Liver (tissue), 8 donors: ENCODE measurements at regions not wholly inside any gene's neighbourhood (a gene's known extent, or its start where the extent isn't known, plus 50 kb on each side); places are given as distances from the start of the nearest gene placed in this dataset.

ENCODE experiments used
- DNase-seq: peaks from one replicate; pipeline ENCODE4 v3.0.0-alpha.2; 2017; ENCODE audit warnings: low spot score
- H3K27ac ChIP-seq, 2 donors: one replicate each; pipeline ENCODE4 v1.7.0; 2013; ENCODE audit warnings: inconsistent platforms in 2 of 2, low read length in 2 of 2, control low read depth in 1 of 2, low read depth in 1 of 2, mild to moderate bottlenecking in 1 of 2
- H3K27me3 ChIP-seq, 4 donors: one replicate each; pipeline versions ENCODE4 v1.6.1 to v1.7.0; 2013; ENCODE audit warnings: low read length in 3 of 4, inconsistent platforms in 1 of 4, mild to moderate bottlenecking in 1 of 4, moderate library complexity in 1 of 4; ENCODE audit not compliant: control insufficient read depth in 4 of 4, insufficient read depth in 4 of 4
- H3K36me3 ChIP-seq, 4 donors: one replicate each; pipeline versions ENCODE4 v1.6.1 to v1.7.0; 2013; ENCODE audit warnings: low read length in 3 of 4, mild to moderate bottlenecking in 3 of 4, low read depth in 1 of 4, moderate library complexity in 1 of 4; ENCODE audit not compliant: control insufficient read depth in 4 of 4, insufficient read depth in 3 of 4
- H3K4me1 ChIP-seq, 4 donors: one replicate each; pipeline versions ENCODE4 v1.6.1 to v1.7.0; 2013; ENCODE audit warnings: low read length in 3 of 4, mild to moderate bottlenecking in 3 of 4, moderate library complexity in 1 of 4; ENCODE audit not compliant: control insufficient read depth in 4 of 4, insufficient read depth in 4 of 4
- H3K4me3 ChIP-seq, 3 donors: one replicate each; pipeline versions ENCODE4 v1.6.1 to v1.7.0; 2013; ENCODE audit warnings: low read length in 3 of 3, control low read depth in 1 of 3, low read depth in 1 of 3, mild to moderate bottlenecking in 1 of 3
- H3K9ac ChIP-seq, 2 donors: one replicate each; pipeline ENCODE4 v1.7.0; 2013; ENCODE audit warnings: low read length in 2 of 2, mild to moderate bottlenecking in 2 of 2, moderate library complexity in 2 of 2, control low read depth in 1 of 2, low read depth in 1 of 2
- H3K9me3 ChIP-seq, 4 donors: one replicate each; pipeline versions ENCODE4 v1.6.1 to v1.7.0; 2013; ENCODE audit warnings: low read length in 3 of 4; ENCODE audit not compliant: control insufficient read depth in 4 of 4
- EGR1 ChIP-seq, 2 donors: IDR thresholded peaks; 2 replicates each; pipeline ENCODE4 v1.6.1; 2016 to 2018; ENCODE audit warnings: antibody characterized with exemption in 2 of 2, low read depth in 2 of 2
- FOXA1 ChIP-seq: IDR thresholded peaks from 2 replicates; pipeline ENCODE4 v1.6.1; 2016; ENCODE audit warnings: antibody characterized with exemption
- FOXA2 ChIP-seq: IDR thresholded peaks from 2 replicates; pipeline ENCODE4 v1.6.1; 2016; ENCODE audit warnings: antibody characterized with exemption
- GABPA ChIP-seq, 2 donors: IDR thresholded peaks in 1 of 2; conservative IDR thresholded peaks in 1 of 2; 2 replicates each; pipeline ENCODE4 v1.6.1; 2016; ENCODE audit warnings: antibody characterized with exemption in 2 of 2, mild to moderate bottlenecking in 1 of 2, moderate library complexity in 1 of 2
- HNF4A ChIP-seq, 2 donors: conservative IDR thresholded peaks; 2 replicates each; pipeline ENCODE4 v1.6.1; 2016; ENCODE audit warnings: antibody characterized with exemption in 2 of 2, mild to moderate bottlenecking in 2 of 2
- HNF4G ChIP-seq: IDR thresholded peaks from 2 replicates; pipeline ENCODE4 v1.6.1; 2016; ENCODE audit warnings: antibody characterized with exemption
- JUND ChIP-seq, 2 donors: IDR thresholded peaks; 2 replicates each; pipeline ENCODE4 v1.6.1; 2016; ENCODE audit warnings: antibody characterized with exemption in 2 of 2
- MAX ChIP-seq: IDR thresholded peaks from 2 replicates; pipeline ENCODE4 v1.6.1; 2016; ENCODE audit warnings: antibody characterized with exemption
- NR2F2 ChIP-seq: IDR thresholded peaks from 2 replicates; pipeline ENCODE4 v1.6.1; 2016; ENCODE audit warnings: antibody characterized with exemption
- RAD21 ChIP-seq, 2 donors: IDR thresholded peaks; 2 replicates each; pipeline ENCODE4 v1.6.1; 2016; ENCODE audit warnings: antibody characterized with exemption in 2 of 2, mild to moderate bottlenecking in 2 of 2
- RXRA ChIP-seq, 2 donors: IDR thresholded peaks; 2 replicates each; pipeline ENCODE4 v1.6.1; 2017 to 2018; ENCODE audit warnings: antibody characterized with exemption in 2 of 2, mild to moderate bottlenecking in 1 of 2
- SP1 ChIP-seq: IDR thresholded peaks from 2 replicates; pipeline ENCODE4 v1.6.1; 2018; ENCODE audit warnings: antibody characterized with exemption, mild to moderate bottlenecking
- TAF1 ChIP-seq: conservative IDR thresholded peaks from 2 replicates; pipeline ENCODE4 v1.6.1; 2016; ENCODE audit warnings: antibody characterized with exemption, mild to moderate bottlenecking
- YY1 ChIP-seq: IDR thresholded peaks from 2 replicates; pipeline ENCODE4 v1.6.1; 2016; ENCODE audit warnings: antibody characterized with exemption, mild to moderate bottlenecking
- ZBTB33 ChIP-seq: IDR thresholded peaks from 2 replicates; pipeline ENCODE4 v1.6.1; 2016; ENCODE audit warnings: antibody characterized with exemption
- WGBS: extraction: QIAGEN DNeasy Blood & Tissue Kit; methylation state at CpG from one replicate; pipeline ENCODE4 v1.1.7; 2013; 5-methylcytosine and 5-hydroxymethylcytosine counted together
- TF ChIP-seq, protein P1 (sequence below): fragments of 150-350 bp; IDR thresholded peaks from 2 replicates; pipeline ENCODE4 v1.5.1; 2017; ENCODE audit warnings: improper control_type of control experiment, low read depth, low read length; ENCODE audit not compliant: missing input control
- TF ChIP-seq, protein P2 (sequence below): IDR thresholded peaks from 2 replicates; pipeline ENCODE4 v1.6.1; 2016; ENCODE audit warnings: antibody characterized with exemption
- TF ChIP-seq, protein P3 (sequence below): IDR thresholded peaks from 2 replicates; pipeline ENCODE4 v1.6.1; 2016; ENCODE audit warnings: antibody characterized with exemption, mild to moderate bottlenecking
- donor health status: healthy.
- donor health status: healthy.
- donor health status: healthy.
- donor health status: healthy.
- donor health status: healthy.

DNA sequence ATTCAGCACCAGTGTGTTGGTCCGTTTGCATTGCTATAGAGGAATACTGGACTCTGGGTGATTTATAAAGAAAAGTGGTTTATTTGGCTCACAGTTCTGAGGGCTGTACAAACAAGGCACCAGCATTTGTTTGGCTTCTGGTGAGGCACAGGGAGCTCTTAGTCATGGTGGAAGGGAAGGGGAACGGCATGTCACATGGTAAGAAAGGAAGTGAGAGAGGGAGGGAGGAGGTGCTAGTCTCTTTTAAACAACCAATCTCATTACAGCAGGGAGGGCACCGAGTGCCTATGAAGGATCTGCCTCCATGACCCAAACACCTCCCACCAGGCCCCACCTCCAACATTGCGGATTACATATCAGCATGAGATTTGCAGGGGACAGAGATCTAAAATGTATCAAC lies 143.9 kb upstream of the DLX2 start:
- WGBS, result 85% methylated on average over 4 of the region's 4 CpGs
- no peak overlapping the region for H3K4me3 ChIP-seq
- peaks cover 0 to under 1% (median 0%) of the 10 kb centered on the region in 4 donors for H3K36me3 ChIP-seq
- H3K4me1 ChIP-seq, result no peaks in the 10 kb centered on the region
- H3K27me3 ChIP-seq, result no peaks in the 10 kb centered on the region
- H3K9ac ChIP-seq, result no peak overlapping the region
- TF ChIP-seq EGR1 (IDR thresholded peaks at IDR 0.05; ENCODE audit: low read depth in 2 of 2) (no peak), JUND (IDR thresholded peaks at IDR 0.05) (no peak), HNF4A (conservative IDR thresholded peaks at IDR 0.05) (no peak), MAX (no peak), RXRA (IDR thresholded peaks at IDR 0.05) (no peak), HNF4G (no peak), YY1 (no peak), ZBTB33 (no peak), FOXA1 (no peak), TAF1 (no peak), RAD21 (IDR thresholded peaks at IDR 0.05) (no peak), NR2F2 (no peak), GABPA (IDR thresholded peaks at IDR 0.05 in 1 of 2, conservative IDR thresholded peaks at IDR 0.05 in 1 of 2) (no peak), FOXA2 (no peak), SP1 (no peak)
- TF ChIP-seq, protein P1, sequence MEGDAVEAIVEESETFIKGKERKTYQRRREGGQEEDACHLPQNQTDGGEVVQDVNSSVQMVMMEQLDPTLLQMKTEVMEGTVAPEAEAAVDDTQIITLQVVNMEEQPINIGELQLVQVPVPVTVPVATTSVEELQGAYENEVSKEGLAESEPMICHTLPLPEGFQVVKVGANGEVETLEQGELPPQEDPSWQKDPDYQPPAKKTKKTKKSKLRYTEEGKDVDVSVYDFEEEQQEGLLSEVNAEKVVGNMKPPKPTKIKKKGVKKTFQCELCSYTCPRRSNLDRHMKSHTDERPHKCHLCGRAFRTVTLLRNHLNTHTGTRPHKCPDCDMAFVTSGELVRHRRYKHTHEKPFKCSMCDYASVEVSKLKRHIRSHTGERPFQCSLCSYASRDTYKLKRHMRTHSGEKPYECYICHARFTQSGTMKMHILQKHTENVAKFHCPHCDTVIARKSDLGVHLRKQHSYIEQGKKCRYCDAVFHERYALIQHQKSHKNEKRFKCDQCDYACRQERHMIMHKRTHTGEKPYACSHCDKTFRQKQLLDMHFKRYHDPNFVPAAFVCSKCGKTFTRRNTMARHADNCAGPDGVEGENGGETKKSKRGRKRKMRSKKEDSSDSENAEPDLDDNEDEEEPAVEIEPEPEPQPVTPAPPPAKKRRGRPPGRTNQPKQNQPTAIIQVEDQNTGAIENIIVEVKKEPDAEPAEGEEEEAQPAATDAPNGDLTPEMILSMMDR, result no peak
- TF ChIP-seq, protein P2, sequence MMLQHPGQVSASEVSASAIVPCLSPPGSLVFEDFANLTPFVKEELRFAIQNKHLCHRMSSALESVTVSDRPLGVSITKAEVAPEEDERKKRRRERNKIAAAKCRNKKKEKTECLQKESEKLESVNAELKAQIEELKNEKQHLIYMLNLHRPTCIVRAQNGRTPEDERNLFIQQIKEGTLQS, result no peak
- TF ChIP-seq, protein P3, sequence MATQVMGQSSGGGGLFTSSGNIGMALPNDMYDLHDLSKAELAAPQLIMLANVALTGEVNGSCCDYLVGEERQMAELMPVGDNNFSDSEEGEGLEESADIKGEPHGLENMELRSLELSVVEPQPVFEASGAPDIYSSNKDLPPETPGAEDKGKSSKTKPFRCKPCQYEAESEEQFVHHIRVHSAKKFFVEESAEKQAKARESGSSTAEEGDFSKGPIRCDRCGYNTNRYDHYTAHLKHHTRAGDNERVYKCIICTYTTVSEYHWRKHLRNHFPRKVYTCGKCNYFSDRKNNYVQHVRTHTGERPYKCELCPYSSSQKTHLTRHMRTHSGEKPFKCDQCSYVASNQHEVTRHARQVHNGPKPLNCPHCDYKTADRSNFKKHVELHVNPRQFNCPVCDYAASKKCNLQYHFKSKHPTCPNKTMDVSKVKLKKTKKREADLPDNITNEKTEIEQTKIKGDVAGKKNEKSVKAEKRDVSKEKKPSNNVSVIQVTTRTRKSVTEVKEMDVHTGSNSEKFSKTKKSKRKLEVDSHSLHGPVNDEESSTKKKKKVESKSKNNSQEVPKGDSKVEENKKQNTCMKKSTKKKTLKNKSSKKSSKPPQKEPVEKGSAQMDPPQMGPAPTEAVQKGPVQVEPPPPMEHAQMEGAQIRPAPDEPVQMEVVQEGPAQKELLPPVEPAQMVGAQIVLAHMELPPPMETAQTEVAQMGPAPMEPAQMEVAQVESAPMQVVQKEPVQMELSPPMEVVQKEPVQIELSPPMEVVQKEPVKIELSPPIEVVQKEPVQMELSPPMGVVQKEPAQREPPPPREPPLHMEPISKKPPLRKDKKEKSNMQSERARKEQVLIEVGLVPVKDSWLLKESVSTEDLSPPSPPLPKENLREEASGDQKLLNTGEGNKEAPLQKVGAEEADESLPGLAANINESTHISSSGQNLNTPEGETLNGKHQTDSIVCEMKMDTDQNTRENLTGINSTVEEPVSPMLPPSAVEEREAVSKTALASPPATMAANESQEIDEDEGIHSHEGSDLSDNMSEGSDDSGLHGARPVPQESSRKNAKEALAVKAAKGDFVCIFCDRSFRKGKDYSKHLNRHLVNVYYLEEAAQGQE, result no peak
- no peaks in the 10 kb centered on the region for H3K9me3 ChIP-seq
- H3K27ac ChIP-seq, result no peak overlapping the region
- DNase-seq, result no peak
